H9 (cell line): ENCODE measurements at regions not wholly inside any gene's neighbourhood (a gene's known extent, or its start where the extent isn't known, plus 50 kb on each side); places are given as distances from the start of the nearest gene placed in this dataset.

Source experiments
- DNase-seq: peaks from one replicate; pipeline ENCODE4 v3.0.0-alpha.2; 2017
- H2AFZ ChIP-seq: one replicate; pipeline ENCODE4 v1.6.1; 2013; ENCODE audit warnings: mild to moderate bottlenecking, low read length, control low read depth, moderate library complexity
- H2AK5ac ChIP-seq: 2 replicates; pipeline ENCODE4 v1.6.1; 2013; ENCODE audit warnings: low read length, control low read depth, mixed read lengths; ENCODE audit not compliant: insufficient read length
- H2BK120ac ChIP-seq: one replicate; pipeline ENCODE4 v1.6.1; 2013; ENCODE audit warnings: low read depth, mild to moderate bottlenecking, low read length, control low read depth, inconsistent platforms; ENCODE audit not compliant: poor library complexity, severe bottlenecking
- H2BK12ac ChIP-seq: 2 replicates; pipeline ENCODE4 v1.6.1; 2013; ENCODE audit warnings: low read length, control low read depth, mixed read lengths, low read depth; ENCODE audit not compliant: insufficient read length
- H2BK15ac ChIP-seq: 2 replicates; pipeline ENCODE4 v1.6.1; 2013; ENCODE audit warnings: low read depth, low read length, control low read depth
- H2BK20ac ChIP-seq: one replicate; pipeline ENCODE4 v1.6.1; 2013; ENCODE audit warnings: low read depth, mild to moderate bottlenecking, low read length, control low read depth, inconsistent platforms; ENCODE audit not compliant: poor library complexity, severe bottlenecking
- H2BK5ac ChIP-seq: 2 replicates; pipeline ENCODE4 v1.6.1; 2013; ENCODE audit warnings: low read length, control low read depth, mixed read lengths; ENCODE audit not compliant: insufficient read length
- H3K14ac ChIP-seq: 2 replicates; pipeline ENCODE4 v1.6.1; 2013; ENCODE audit warnings: low read length, control low read depth; ENCODE audit not compliant: insufficient read depth
- H3K18ac ChIP-seq: 2 replicates; pipeline ENCODE4 v1.6.1; 2013; ENCODE audit warnings: low read depth, mild to moderate bottlenecking, mixed read lengths, low read length, control low read depth; ENCODE audit not compliant: insufficient read length
- H3K23ac ChIP-seq: 2 replicates; pipeline ENCODE4 v1.6.1; 2013; ENCODE audit warnings: low read length, control low read depth, mixed read lengths, low read depth; ENCODE audit not compliant: insufficient read length
- H3K23me2 ChIP-seq: 2 replicates; pipeline ENCODE4 v1.6.1; 2013; ENCODE audit warnings: low read depth, mild to moderate bottlenecking, mixed read lengths, low read length, control low read depth; ENCODE audit not compliant: insufficient read length, poor library complexity, severe bottlenecking
- H3K27ac ChIP-seq: 2 replicates; pipeline ENCODE4 v1.5.1; 2013; ENCODE audit warnings: low read length, control low read depth, mixed read lengths, low read depth; ENCODE audit not compliant: insufficient read length
- H3K27me3 ChIP-seq: 2 replicates; pipeline ENCODE4 v1.6.1; 2013; ENCODE audit warnings: low read length, control low read depth, inconsistent platforms; ENCODE audit not compliant: insufficient read depth
- H3K4ac ChIP-seq: 2 replicates; pipeline ENCODE4 v1.6.1; 2013; ENCODE audit warnings: low read depth, mild to moderate bottlenecking, control low read depth, inconsistent platforms, low read length, moderate library complexity
- H3K4me1 ChIP-seq: 2 replicates; pipeline ENCODE4 v1.6.1; 2013; ENCODE audit warnings: low read length, control low read depth, inconsistent platforms; ENCODE audit not compliant: insufficient read depth
- H3K4me2 ChIP-seq: 2 replicates; pipeline ENCODE4 v1.6.1; 2013; ENCODE audit warnings: low read length, control low read depth, mixed read lengths; ENCODE audit not compliant: insufficient read length, insufficient read depth
- H3K56ac ChIP-seq: 2 replicates; pipeline ENCODE4 v1.6.1; 2013; ENCODE audit warnings: low read depth, mild to moderate bottlenecking, mixed read lengths, low read length, control low read depth; ENCODE audit not compliant: insufficient read length
- H3K79me1 ChIP-seq: 2 replicates; pipeline ENCODE4 v1.6.1; 2013; ENCODE audit warnings: low read depth, mild to moderate bottlenecking, moderate library complexity, low read length, control low read depth, inconsistent platforms; ENCODE audit not compliant: insufficient read depth, poor library complexity, severe bottlenecking
- H3K79me2 ChIP-seq: 2 replicates; pipeline ENCODE4 v1.6.1; 2013; ENCODE audit warnings: low read length, control low read depth, inconsistent platforms; ENCODE audit not compliant: insufficient read depth
- H3K9ac ChIP-seq: 2 replicates; pipeline ENCODE4 v1.6.1; 2013; ENCODE audit warnings: low read length, control low read depth, mixed read lengths; ENCODE audit not compliant: insufficient read length; ENCODE audit errors: extremely low read depth
- H3K9me3 ChIP-seq: one replicate; pipeline ENCODE4 v1.6.1; 2013; ENCODE audit warnings: low read depth, low read length, inconsistent platforms; ENCODE audit not compliant: control insufficient read depth
- H3T11ph ChIP-seq: one replicate; pipeline ENCODE4 v1.6.1; 2013; ENCODE audit warnings: mild to moderate bottlenecking, low read length, control low read depth, inconsistent platforms
- H4K20me1 ChIP-seq: one replicate; pipeline ENCODE4 v1.6.1; 2013; ENCODE audit not compliant: control insufficient read depth, insufficient read length, insufficient read depth
- H4K5ac ChIP-seq: 2 replicates; pipeline ENCODE4 v1.6.1; 2013; ENCODE audit warnings: low read depth, mild to moderate bottlenecking, mixed read lengths, low read length, control low read depth; ENCODE audit not compliant: insufficient read length
- H4K8ac ChIP-seq: replicated peaks from 2 replicates; pipeline ENCODE4 v1.6.1; 2013; ENCODE audit warnings: low read length, control low read depth, mixed read lengths, low read depth; ENCODE audit not compliant: insufficient read length
- H4K91ac ChIP-seq: 2 replicates; pipeline ENCODE4 v1.6.1; 2013; ENCODE audit warnings: low read depth, mild to moderate bottlenecking, moderate library complexity, mixed read lengths, low read length, control low read depth; ENCODE audit not compliant: insufficient read length
- H3K27ac Mint-ChIP-seq, 3 experiments: 2 replicates in 2 of 3; 3 replicates in 1 of 3; pipeline ENCODE4 v1.8.0; 2020 to 2021; ENCODE audit warnings: mixed read lengths in 3 of 3, mild to moderate bottlenecking in 1 of 3, moderate library complexity in 1 of 3
- H3K27me3 Mint-ChIP-seq: 2 replicates; pipeline ENCODE4 v1.8.0; 2021; ENCODE audit warnings: low read depth, mild to moderate bottlenecking, moderate library complexity, mixed read lengths
- H3K36me3 Mint-ChIP-seq, 3 experiments: 2 replicates in 2 of 3; 3 replicates in 1 of 3; pipeline ENCODE4 v1.8.0; 2020 to 2021; ENCODE audit warnings: low read depth in 3 of 3, mixed read lengths in 3 of 3; ENCODE audit not compliant: insufficient read depth in 1 of 3
- H3K4me1 Mint-ChIP-seq, 2 experiments: 2 replicates each; pipeline ENCODE4 v1.8.0; 2020; ENCODE audit warnings: mixed read lengths in 2 of 2
- H3K4me3 Mint-ChIP-seq, 2 experiments: 2 replicates in 1 of 2; 3 replicates in 1 of 2; pipeline ENCODE4 v1.8.0; 2020 to 2021; ENCODE audit warnings: mild to moderate bottlenecking in 2 of 2, mixed read lengths in 2 of 2, moderate library complexity in 1 of 2
- H3K9me3 Mint-ChIP-seq, 2 experiments: 2 replicates in 1 of 2; 3 replicates in 1 of 2; pipeline ENCODE4 v1.8.0; 2020; ENCODE audit warnings: mild to moderate bottlenecking in 2 of 2, mixed read lengths in 2 of 2, moderate library complexity in 1 of 2
- WGBS: extraction: QIAGEN DNeasy Blood & Tissue Kit; methylation state at CpG from one replicate; pipeline ENCODE4 v1.1.7; 2013; ENCODE audit warnings: missing lambda C conversion rate, low lambda C conversion rate, mixed read lengths; ENCODE audit not compliant: insufficient read length; ENCODE audit errors: extremely low coverage; 5-methylcytosine and 5-hydroxymethylcytosine counted together
- TF ChIP-seq, protein P1 (sequence below): fragments of 200-600 bp; sonication (generic); conservative IDR thresholded peaks from 3 replicates; pipeline ENCODE4 v1.8.0; 2021; ENCODE audit warnings: antibody characterized with exemption, mild to moderate bottlenecking

DNA sequence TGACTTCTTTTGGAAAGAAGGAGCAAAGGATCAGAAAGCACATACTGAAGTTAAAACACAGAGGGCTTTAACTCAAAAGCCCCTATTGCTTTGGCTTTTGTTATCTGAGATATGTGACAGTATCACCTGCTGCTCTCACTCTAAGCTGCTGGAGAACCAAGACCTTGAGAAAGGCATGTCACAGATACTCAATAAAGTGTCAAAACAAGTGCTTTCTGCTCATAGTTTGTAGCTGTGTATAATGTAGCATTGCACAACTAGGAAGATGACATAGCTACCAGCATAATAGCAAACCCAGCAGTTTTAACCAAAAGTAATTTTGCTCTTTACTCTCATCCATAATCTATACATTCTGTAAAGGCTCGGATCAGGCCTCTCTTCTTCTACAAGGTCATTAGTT is 159.6 kb downstream of the LHFPL1 start:
- no peak for DNase-seq
- Mint-ChIP-seq H3K27ac (no peak overlapping the region), H3K9me3 (peaks cover 10 to 16% of the 10 kb centered on the region in 2 experiments), H3K36me3 (peaks cover 8 to 17% (median 11%) of the 10 kb centered on the region in 3 experiments; a peak in 6 of 7 replicates), H3K4me3 (no peak overlapping the region), H3K27me3 (no peaks in the 10 kb centered on the region), H3K4me1 (peaks cover 11 to 17% of the 10 kb centered on the region in 2 experiments)
- TF ChIP-seq, protein P1, sequence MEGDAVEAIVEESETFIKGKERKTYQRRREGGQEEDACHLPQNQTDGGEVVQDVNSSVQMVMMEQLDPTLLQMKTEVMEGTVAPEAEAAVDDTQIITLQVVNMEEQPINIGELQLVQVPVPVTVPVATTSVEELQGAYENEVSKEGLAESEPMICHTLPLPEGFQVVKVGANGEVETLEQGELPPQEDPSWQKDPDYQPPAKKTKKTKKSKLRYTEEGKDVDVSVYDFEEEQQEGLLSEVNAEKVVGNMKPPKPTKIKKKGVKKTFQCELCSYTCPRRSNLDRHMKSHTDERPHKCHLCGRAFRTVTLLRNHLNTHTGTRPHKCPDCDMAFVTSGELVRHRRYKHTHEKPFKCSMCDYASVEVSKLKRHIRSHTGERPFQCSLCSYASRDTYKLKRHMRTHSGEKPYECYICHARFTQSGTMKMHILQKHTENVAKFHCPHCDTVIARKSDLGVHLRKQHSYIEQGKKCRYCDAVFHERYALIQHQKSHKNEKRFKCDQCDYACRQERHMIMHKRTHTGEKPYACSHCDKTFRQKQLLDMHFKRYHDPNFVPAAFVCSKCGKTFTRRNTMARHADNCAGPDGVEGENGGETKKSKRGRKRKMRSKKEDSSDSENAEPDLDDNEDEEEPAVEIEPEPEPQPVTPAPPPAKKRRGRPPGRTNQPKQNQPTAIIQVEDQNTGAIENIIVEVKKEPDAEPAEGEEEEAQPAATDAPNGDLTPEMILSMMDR: no peak
- Histone ChIP-seq H4K5ac (no peak overlapping the region), H3T11ph (no peak overlapping the region), H2BK120ac (no peak overlapping the region), H2BK5ac (no peak overlapping the region), H2BK15ac (no peak overlapping the region), H3K4me2 (no peak overlapping the region), H2BK20ac (no peak overlapping the region), H3K9me3 (no peaks in the 10 kb centered on the region), H3K79me1 (no peaks in the 10 kb centered on the region), H2AFZ (no peak overlapping the region), H3K14ac (no peak overlapping the region), H3K23me2 (no peaks in the 10 kb centered on the region), H3K79me2 (no peaks in the 10 kb centered on the region), H3K27ac (no peak overlapping the region), H3K4me1 (no peaks in the 10 kb centered on the region; the same call in 1 of the 2 replicates), H4K91ac (no peak overlapping the region), H3K18ac (no peak overlapping the region), H2BK12ac (no peak overlapping the region), H4K20me1 (no peaks in the 10 kb centered on the region), H2AK5ac (no peak overlapping the region), H3K56ac (no peak overlapping the region), H3K4ac (no peak overlapping the region), H4K8ac (no peak overlapping the region), H3K27me3 (no peaks in the 10 kb centered on the region), H3K9ac (no peak overlapping the region), H3K23ac (no peak overlapping the region)
- no CpG with 5 or more reads among the region's 1 CpG for WGBS
